Progenitor cell of endocrine pancreas (in vitro differentiated cells): ENCODE measurements at regions not wholly inside any gene's neighbourhood (a gene's known extent, or its start where the extent isn't known, plus 50 kb on each side); places are given as distances from the start of the nearest gene placed in this dataset.
A peak's percentile ranks its signal among the peaks of the same experiment; 100 is the strongest.

Experiments
- DNase-seq: peaks from one replicate; pipeline ENCODE4 v3.0.0; 2021; ENCODE audit warnings: low spot score; ENCODE audit not compliant: unreplicated experiment
- H3K27ac Mint-ChIP-seq: 2 replicates; pipeline ENCODE4 v1.8.0; 2021; ENCODE audit warnings: mild to moderate bottlenecking, moderate library complexity, mixed read lengths
- H3K27me3 Mint-ChIP-seq: 2 replicates; pipeline ENCODE4 v1.8.0; 2021; ENCODE audit warnings: mixed read lengths
- H3K36me3 Mint-ChIP-seq: 2 replicates; pipeline ENCODE4 v1.8.0; 2022; ENCODE audit warnings: mixed read lengths; ENCODE audit not compliant: insufficient read depth
- H3K4me1 Mint-ChIP-seq: 2 replicates; pipeline ENCODE4 v1.8.0; 2021; ENCODE audit warnings: low read depth, mixed read lengths
- H3K4me3 Mint-ChIP-seq: 2 replicates; pipeline ENCODE4 v1.8.0; 2021; ENCODE audit warnings: low read depth, mild to moderate bottlenecking, moderate library complexity, mixed read lengths
- H3K9me3 Mint-ChIP-seq: 2 replicates; pipeline ENCODE4 v1.8.0; 2021; ENCODE audit warnings: low read depth, mixed read lengths
- CTCF ChIP-seq: fragments of 200-600 bp; sonication (generic); IDR thresholded peaks from one replicate; pipeline ENCODE4 v1.5.0; 2021; ENCODE audit warnings: antibody characterized with exemption, mild to moderate bottlenecking; ENCODE audit not compliant: unreplicated experiment

GRCh38 chr2:43027097-43027873 is 199.1 kb downstream of the ZFP36L2 start:
- Mint-ChIP-seq H3K9me3 (no peaks in the 10 kb centered on the region), H3K36me3 (no peaks in the 10 kb centered on the region), H3K4me3 (no peak overlapping the region), H3K27me3 (no peaks in the 10 kb centered on the region), H3K27ac (no peak overlapping the region), H3K4me1 (peaks cover 30% of the 10 kb centered on the region)
- DNase-seq, result no peak
- no peak for TF ChIP-seq CTCF

GRCh38 chr2:43026426-43027096 is 199.8 kb downstream of the ZFP36L2 start:
- no peak for TF ChIP-seq CTCF
- Mint-ChIP-seq H3K36me3 (no peaks in the 10 kb centered on the region), H3K4me3 (no peak overlapping the region), H3K9me3 (no peaks in the 10 kb centered on the region), H3K4me1 (peaks cover 30% of the 10 kb centered on the region), H3K27ac (no peak overlapping the region), H3K27me3 (no peaks in the 10 kb centered on the region)
- no peak for DNase-seq

- no peak for TF ChIP-seq CTCF
- H3K27me3 Mint-ChIP-seq, result no peaks in the 10 kb centered on the region
- H3K27ac Mint-ChIP-seq, result no peak overlapping the region
- H3K4me1 Mint-ChIP-seq, result peaks cover 34% of the 10 kb centered on the region
- H3K9me3 Mint-ChIP-seq, result no peaks in the 10 kb centered on the region
- DNase-seq, result no peak
- H3K4me3 Mint-ChIP-seq, result no peak overlapping the region
- no peaks in the 10 kb centered on the region for H3K36me3 Mint-ChIP-seq
Measured at GRCh38 chr2:43025709-43026295, 200.6 kb downstream of the ZFP36L2 start.

GRCh38 chr2:43024515-43025011 is 201.8 kb downstream of the ZFP36L2 start:
- Mint-ChIP-seq H3K9me3 (no peaks in the 10 kb centered on the region), H3K4me3 (no peak overlapping the region), H3K27ac (peak overlapping the region; percentile 93), H3K27me3 (no peaks in the 10 kb centered on the region), H3K4me1 (peaks cover 34% of the 10 kb centered on the region), H3K36me3 (peaks cover 1% of the 10 kb centered on the region)
- peak; percentile 72 for TF ChIP-seq CTCF
- DNase-seq, result peak; percentile 49

GRCh38 chr2:43023791-43024514 is 202.5 kb downstream of the ZFP36L2 start:
- peaks cover 1% of the 10 kb centered on the region for H3K36me3 Mint-ChIP-seq

More at GRCh38 chr2:43023791-43024514, 202.5 kb downstream of the ZFP36L2 start:
- Mint-ChIP-seq H3K4me1 (peaks cover 34% of the 10 kb centered on the region), H3K27me3 (no peaks in the 10 kb centered on the region), H3K4me3 (no peak overlapping the region), H3K27ac (peak overlapping the region; percentile 93), H3K9me3 (no peaks in the 10 kb centered on the region)
- no peak for TF ChIP-seq CTCF
- no peak for DNase-seq
